LNCaP clone FGC (cell line): ENCODE measurements at regions not wholly inside any gene's neighbourhood (a gene's known extent, or its start where the extent isn't known, plus 50 kb on each side); places are given as distances from the start of the nearest gene placed in this dataset.

ENCODE experiments used
- DNase-seq: peaks from one replicate; pipeline ENCODE4 v3.0.0-alpha.2; 2011; ENCODE audit warnings: low read depth
- H3K4me3 ChIP-seq: 2 replicates; pipeline ENCODE4 v1.5.1; 2011; ENCODE audit warnings: mild to moderate bottlenecking, low read depth, low read length, control low read depth
- CTCF ChIP-seq: IDR thresholded peaks from 2 replicates; pipeline ENCODE4 v1.5.1; 2012; ENCODE audit warnings: mild to moderate bottlenecking; ENCODE audit not compliant: control insufficient read depth, insufficient read depth; ENCODE audit errors: extremely low read depth

GRCh38 chr21:26743524-26743923, 101.7 kb downstream of the ADAMTS1 start:
- no peak for DNase-seq
- H3K4me3 ChIP-seq = no peak overlapping the region
- TF ChIP-seq CTCF = no peak

- no peak for DNase-seq
- no peak for TF ChIP-seq CTCF
- no peak overlapping the region for H3K4me3 ChIP-seq
These were observed 106.0 kb downstream of the ADAMTS1 start for GRCh38 chr21:26739189-26739588.

- no peak overlapping the region for H3K4me3 ChIP-seq
- no peak for DNase-seq
- TF ChIP-seq CTCF = no peak
These were observed 108.8 kb downstream of the ADAMTS1 start for GRCh38 chr21:26736449-26736848.

- TF ChIP-seq CTCF = peak; percentile 75
- H3K4me3 ChIP-seq = no peak overlapping the region
- peak; percentile 13 for DNase-seq
These were observed 112.6 kb downstream of the ADAMTS1 start for GRCh38 chr21:26732432-26733221.

- H3K4me3 ChIP-seq = no peak overlapping the region
- no peak for TF ChIP-seq CTCF
- no peak for DNase-seq
These were observed 125.5 kb downstream of the ADAMTS1 start for GRCh38 chr21:26719750-26720149.

GRCh38 chr21:26717146-26717739, 128.0 kb downstream of the ADAMTS1 start:
- peak; percentile 35; the same call in 1 of the 2 replicates for TF ChIP-seq CTCF
- DNase-seq = no peak
- no peak overlapping the region for H3K4me3 ChIP-seq
